Posterior cingulate gyrus (tissue), 11 donors: ENCODE measurements at regions not wholly inside any gene's neighbourhood (a gene's known extent, or its start where the extent isn't known, plus 50 kb on each side); places are given as distances from the start of the nearest gene placed in this dataset.

ENCODE experiments used
- DNase-seq, 10 donors: peaks; one replicate each; pipeline versions ENCODE4 v3.0.0 to v3.0.0-alpha.2; 2020 to 2021; ENCODE audit warnings: mixed read lengths in 3 of 10
- intact Hi-C: fragments of 100-400 bp; cut with DNase I; formaldehyde crosslinking; loops from one replicate; pipeline ENCODE4 v1.15.1; 2023

DNA sequence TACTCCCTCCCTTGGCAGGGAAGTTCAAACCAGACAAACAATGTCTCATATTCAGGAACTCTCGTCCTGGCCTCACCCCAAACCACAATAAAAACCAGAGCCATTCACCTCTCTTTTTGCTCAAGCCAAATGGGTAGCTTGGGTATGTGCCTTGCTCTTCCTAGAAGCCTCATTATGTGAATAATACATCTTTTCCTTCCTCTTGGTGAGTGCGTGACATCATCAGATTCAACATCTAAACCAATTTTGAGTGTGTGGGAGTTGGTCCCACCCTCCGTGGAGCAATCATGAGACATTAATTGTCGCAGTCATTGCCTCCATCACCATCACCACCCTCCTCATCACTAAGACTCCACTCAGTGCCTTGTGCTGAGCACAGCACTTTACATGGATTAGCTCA is 482.9 kb downstream of the PTPRU start:
- intact Hi-C loops = no loop called here
- DNase-seq = no peak

DNA sequence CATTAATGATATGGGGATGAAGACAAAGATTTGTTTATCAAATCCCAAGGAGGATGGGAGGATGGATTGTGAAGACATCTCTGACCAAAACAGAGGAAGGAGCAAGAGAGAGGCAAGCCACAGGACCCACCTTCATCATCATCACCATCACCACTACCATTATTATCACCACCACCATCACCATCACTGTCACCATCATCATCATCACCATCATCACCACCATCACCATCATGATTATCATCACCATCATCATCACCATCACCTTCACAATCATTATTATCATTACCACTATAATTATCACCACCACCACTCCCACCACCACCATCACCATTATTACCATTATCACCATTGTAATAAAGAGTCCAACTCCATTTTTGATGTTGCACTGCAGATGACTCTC is 482.5 kb downstream of the PTPRU start:
- intact Hi-C loops = no loop called here

DNA sequence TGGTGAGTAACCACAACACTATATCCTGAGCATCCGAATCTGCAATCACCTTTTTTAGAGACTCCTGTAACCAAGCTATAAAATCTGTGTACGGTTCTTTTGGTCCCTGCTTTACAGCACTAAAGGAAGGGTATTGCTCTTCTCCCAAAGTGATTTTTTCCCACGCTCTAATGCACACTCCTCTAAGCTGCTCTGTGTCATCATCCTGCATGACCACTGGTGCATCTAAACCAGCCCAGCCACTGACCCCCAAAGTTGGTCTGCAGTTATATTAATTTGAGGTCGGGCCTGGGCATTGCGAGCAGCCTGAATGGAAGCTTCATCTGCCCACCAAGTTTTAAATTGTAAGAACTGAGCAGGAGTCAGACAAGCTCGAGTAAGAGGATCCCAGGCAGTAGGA is 480.0 kb downstream of the PTPRU start:
- intact Hi-C loops = no loop called here
- DNase-seq = no peak

More for the DNA sequence above, 482.5 kb downstream of the PTPRU start:
- no peak for DNase-seq

DNA sequence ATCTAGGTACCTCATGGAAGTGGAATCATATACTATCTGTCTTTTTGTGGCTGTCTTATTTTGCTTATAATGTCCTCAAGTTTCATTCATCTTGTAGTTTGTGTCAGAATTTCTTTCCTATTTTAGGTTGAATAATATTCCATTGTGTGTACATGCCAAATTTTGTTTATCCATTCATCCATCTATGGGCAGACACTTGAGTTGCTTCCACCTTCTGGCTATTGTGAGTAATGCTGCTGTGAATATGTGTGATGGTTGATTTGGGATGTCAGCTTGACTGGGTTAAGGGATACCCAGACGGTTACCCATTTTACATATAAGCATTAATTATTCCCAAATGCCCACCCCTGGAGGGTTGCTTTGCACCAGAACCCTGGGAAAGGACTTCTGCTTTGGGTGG is 477.5 kb downstream of the PTPRU start:
- intact Hi-C loops = no loop called here
- no peak for DNase-seq

DNA sequence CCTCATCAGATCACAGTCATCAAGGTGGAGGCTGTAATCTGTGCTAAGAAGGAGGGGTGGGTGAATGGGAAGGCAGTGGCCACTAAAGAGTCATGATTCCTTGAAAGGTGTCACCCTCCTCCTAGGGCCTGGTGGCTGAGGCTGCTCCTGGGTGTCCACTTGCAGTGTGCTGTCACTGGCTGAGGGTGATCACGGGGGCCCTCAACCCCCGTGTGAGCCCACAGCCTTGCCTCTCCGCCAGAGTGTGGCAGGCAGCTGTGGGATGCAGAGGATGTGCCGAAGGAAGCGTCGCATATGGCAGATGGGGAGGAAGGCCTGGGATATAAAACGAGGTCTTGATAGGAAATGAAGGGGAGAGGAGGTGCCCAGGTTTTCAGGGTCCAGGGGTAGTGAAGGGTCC is 476.5 kb downstream of the PTPRU start:
- no peak for DNase-seq
- intact Hi-C loops = no loop called here

DNA sequence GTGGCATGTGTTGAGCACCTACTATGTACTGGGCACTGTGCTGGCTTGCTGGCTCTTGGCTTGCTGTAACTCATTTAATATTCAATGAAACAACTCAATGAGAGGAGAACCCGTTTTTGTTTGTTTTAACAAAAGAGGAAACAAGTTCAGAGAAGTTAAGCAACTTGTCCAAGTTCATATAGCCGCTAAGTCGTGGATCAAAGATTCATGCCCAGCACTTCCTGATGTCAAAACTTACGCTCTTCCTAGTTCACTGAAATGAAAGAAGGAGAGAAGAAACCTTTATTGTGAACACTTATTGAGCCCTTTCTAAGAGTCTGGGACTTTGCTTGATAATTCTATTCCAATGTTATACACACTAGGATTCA is 475.9 kb downstream of the PTPRU start:
- intact Hi-C loops = no loop called here
- no peak for DNase-seq

DNA sequence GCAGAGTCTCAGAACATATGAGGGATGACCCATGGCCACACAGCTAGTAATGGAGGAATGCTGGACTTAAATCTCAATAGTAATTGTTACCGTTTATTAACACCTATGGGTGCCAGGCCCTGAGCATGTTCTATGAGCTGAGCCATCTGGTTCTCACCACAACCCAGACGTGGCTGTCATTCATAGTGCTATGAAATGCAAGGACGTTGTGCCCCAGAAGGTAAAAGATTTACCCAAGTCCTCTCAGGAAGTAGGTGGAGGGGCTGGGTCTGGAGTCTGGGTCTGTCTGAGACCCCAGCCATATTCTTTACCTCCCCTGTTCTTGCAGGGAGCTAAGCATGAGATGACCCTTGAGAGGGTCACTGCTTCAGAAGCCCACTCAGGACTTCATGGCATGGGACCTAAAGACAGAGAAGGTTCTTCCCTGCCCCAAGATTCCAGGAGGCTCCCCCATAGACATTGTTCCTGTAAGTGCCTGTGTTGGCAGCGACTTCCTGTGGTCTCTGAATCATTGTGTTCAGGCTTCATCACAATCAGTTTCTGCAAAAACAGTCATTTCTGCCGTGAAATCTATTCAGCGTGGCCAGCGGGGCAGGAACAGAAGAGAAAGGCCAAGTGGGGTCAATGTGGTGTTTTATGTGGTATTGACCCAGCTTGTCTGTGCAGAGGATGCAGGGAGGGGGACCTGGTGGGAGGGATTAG is 475.4 kb downstream of the PTPRU start:
- intact Hi-C loops = no loop called here

DNA sequence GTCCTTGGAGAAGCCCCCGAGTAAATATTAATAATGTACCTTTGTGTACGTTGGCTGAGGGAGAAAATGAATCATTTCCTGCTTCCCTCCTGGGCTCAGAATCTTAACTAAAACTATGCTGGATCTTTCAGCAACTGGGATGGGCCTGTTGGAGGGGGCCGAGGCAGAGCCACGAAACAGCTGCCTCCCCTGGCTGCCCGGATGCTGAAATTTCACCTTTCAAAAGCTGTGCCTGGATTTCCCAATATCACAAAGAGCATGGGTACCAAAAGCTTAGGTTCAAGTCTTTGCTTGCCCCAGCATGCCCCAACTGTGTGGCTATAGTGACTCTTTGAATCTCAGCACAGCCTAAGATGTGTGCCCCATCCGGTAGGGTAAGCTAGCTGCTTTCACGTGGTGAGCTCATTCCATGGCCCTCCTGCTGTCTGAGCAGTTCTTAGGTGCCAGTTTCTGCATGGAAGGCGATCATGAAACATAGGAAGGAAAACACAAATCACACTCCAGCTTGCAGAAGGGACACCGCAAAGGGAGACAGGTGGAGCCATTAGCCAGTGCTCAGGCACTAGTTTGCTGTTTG is 473.5 kb downstream of the PTPRU start:
- intact Hi-C loops = loop anchor here (10.0 kb wide), 1 partner anchor 465 kb away; no protein-coding TSS in a partner anchor
- no peak for DNase-seq

More for the DNA sequence above, 475.4 kb downstream of the PTPRU start:
- DNase-seq = no peak

DNA sequence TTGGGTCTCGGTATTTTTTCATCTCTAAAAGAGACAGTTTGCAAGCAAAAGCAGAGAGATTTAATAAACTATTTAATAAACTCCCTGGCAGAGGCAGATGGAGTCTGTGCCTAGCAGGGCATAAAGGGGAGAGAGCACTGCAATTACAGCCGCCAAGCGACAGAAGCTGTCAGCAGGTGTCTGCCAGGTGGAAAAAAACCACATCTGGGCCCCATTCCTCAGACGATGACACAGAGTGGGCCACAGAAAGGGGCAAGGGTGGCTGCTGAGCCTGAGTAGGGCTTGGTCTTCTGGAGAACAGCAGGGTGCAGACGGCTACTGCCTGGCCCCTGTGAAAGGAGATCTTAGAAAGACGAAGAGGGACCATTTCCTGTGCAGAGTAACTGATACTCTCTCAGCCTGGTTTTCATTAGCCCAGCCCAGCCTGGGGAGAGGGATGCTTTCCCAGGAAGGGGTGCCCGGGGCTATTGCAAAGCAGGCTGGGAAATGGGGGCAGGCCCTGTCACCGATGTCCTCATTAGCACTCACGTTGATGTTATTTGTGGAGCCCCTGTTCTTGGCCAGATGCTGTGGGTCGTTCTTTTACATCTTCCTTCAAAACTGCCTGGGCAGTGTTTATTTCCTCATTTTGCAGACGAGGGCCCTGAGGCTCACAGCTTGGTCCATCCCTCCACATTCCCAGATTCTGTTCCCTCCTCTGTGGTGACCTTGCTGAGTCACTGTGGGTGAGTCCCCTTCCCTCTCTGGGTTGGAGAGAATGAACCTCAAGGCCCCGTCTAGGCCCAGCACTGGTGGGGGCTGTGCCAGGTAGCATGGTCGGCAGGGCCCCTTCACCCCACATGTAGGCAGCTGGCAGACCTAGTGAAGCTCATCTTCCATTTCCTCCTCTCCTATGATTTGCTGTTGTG is 472.7 kb downstream of the PTPRU start:
- DNase-seq = no peak
- intact Hi-C loops = loop anchor here (10.0 kb wide), 1 partner anchor 464 kb away; no protein-coding TSS in a partner anchor

DNA sequence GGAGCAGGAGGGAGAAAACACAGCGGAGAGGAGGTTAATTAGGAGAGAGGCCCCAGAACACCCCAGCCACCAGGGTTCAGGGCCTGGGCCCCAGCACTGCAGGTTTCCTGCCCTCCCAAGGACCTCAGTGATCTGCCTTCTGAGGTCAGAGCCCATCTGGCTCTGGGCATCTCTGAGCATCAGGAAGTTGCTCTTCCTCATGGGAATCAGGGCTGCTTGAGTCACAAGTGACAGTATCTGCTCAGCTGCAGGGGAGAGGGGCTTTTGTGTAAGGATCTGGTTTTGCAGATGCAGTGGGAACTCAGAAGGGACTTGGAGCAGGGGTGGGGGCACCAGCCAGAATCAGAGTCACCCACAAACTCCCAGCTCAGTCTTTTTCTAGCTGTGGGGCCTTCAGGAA is 472.1 kb downstream of the PTPRU start:
- intact Hi-C loops = loop anchor here (10.0 kb wide), 1 partner anchor 464 kb away; no protein-coding TSS in a partner anchor
- DNase-seq = no peak

DNA sequence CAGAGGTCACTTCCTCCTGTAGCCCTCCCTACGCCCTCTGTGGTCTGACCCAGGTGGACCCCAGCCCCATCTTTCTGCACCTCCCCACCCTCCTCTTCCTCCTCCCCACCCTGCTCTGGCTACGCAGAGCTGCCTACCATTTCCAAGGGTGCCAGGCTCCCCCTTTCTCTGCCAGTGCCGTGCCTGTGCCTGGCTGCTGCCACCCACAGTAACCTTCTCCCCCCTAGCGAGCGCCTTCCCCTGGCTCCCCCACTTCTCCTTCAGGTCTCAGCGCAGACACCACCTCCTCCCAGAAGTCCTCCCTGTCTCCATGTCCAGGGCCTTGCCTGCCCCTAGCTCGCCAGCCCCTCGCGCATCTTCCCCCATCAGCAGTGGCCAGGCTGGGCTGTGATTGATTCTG is 471.5 kb downstream of the PTPRU start:
- no peak for DNase-seq
- intact Hi-C loops = loop anchor here (10.0 kb wide), 1 partner anchor 463 kb away; no protein-coding TSS in a partner anchor

DNA sequence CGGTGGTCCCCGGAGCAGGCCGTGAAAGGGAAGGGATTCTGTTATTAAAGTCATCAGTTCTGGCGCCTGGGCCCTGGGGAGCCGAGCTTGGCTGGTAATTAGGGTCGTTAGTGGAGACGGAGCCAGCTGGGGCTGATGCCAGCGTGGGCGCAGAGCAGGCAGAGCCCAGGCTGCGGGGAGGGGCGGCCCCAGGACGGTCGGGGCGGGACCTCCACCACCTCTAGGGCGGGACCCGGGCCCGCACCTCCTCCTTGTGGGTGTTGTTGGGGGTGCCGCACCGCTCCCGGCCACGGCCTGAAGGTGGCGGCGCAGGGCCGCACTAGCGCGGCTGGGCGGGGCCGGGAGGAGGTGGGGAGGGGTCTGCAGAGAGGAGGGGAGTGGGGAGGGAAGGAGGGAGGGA is 470.6 kb downstream of the PTPRU start:
- intact Hi-C loops = loop anchor here (10.0 kb wide), 1 partner anchor 462 kb away; no protein-coding TSS in a partner anchor
- DNase-seq = no peak

DNA sequence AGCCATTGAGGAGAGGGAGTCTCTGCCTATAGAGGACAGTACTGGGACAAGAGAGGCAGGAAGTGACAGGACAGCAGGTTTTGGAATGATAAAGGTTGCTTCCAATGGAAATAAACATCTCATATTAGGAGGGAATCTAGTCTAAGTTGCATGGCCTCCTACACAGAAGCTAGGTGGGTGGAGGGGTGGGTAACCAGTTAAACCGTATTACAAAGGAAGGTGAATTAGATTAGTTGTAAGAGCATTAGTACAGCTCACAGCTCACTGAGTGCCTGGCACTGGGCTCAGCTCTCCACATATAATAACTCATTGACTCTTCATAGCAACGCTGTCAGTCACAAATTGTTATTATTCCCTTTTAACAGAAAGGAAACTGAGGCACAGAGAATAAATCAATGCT is 468.1 kb downstream of the PTPRU start:
- no peak for DNase-seq
- intact Hi-C loops = loop anchor here (10.0 kb wide), 1 partner anchor 460 kb away; no protein-coding TSS in a partner anchor

DNA sequence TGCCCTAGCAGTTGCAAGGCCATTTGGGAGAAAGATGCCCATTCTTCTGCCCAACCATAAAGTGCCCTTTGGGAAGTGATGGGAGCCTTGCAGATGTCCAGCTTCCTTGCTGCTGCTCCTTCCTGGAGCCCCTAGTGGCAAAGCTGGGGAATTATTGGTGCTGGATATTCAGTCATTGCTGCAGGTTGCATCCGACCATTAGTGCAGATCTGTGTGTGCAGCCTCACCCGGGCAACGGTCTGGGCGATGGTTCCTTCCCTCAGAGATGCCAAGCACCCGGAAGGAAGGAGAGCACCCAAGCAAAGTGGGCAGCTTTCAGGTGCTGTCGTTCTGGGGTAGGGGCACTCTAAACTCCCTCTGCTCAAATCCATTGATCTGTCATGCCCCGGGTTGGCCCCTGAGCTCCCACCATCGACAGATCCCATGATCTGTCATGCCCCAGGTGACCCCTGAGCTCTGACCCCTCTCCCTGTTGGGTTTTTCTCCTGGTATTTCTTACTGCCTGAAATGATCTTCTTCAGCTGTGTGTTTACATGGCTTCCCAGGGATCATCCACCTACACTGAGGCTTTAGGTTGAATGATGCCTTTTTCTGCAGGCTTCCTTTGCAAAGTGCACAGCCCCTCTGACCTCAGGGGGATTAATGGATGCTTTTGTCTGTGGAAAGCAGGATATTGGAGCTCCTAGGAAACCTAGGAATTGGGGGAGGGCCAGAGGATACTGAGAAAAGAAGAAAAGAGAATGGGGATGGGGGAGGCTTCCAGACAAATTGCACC is 467.5 kb downstream of the PTPRU start:
- intact Hi-C loops = loop anchor here (10.0 kb wide), 1 partner anchor 459 kb away; no protein-coding TSS in a partner anchor
- DNase-seq = peak in 4 of 10 donors; percentile 13 to 88 (median 20)

DNA sequence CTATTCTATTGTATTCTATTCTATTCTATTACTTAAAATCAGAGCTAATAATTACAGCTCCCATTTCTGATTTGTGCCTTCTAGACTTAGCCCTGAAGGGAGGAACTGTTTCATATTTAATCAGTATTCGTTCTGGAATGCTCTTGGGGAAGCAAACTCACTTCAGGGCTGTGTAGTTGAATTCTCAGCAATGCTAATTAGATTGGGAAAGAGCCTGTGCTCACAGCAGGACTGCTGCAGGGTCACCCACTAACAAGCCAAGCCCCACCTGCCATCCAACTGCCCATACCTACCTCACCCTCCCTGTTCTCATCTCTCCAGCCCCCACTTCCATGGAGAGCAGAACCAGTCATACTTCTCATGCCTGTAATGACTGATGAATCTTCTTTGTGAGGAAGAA is 464.2 kb downstream of the PTPRU start:
- intact Hi-C loops = loop anchor here (10.0 kb wide), 1 partner anchor 456 kb away; no protein-coding TSS in a partner anchor
- no peak for DNase-seq

DNA sequence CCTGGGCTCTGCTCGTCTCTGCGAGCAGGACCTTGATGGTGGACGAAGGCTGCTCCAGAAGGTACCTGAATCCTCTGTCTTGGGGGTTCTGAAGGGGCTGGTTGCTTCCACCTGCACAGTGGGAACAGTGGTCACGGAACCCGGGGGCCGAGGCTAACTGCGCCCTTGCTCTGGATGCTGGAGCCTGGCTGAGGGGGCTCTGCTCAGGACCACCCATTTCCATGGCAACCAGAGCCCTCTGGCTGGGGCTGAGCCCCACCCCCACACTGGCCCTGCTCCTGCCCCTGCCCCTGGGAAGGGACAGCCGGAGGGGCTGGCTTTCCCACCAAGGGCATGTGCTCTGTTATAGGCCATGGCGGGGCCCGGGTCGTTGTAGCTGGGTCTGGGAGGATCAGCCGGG is 462.3 kb downstream of the PTPRU start:
- DNase-seq = peak in 1 of 10 donors; percentile 74
- intact Hi-C loops = no loop called here

DNA sequence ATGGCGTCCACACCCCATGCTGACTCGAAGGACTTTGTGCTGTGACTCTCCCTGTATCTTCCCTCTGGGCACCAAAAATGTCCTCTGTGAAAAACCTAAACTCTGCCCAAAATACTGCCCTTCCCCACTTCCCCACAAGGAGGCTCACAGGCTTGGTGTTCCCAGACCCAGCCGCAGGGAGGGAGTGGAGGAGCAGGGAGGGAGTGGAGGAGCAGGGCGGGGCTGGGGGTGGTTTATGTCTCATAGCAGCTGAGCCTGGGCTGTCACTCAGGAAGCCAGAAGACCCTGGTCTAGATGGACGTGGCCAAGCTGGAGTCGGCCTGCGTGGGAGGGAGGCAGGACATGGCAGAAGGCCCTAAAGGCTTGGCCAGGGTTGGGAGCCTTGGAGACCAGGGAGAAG is 461.7 kb downstream of the PTPRU start:
- intact Hi-C loops = no loop called here
- peak in 2 of 10 donors; percentile 11 to 81 for DNase-seq

DNA sequence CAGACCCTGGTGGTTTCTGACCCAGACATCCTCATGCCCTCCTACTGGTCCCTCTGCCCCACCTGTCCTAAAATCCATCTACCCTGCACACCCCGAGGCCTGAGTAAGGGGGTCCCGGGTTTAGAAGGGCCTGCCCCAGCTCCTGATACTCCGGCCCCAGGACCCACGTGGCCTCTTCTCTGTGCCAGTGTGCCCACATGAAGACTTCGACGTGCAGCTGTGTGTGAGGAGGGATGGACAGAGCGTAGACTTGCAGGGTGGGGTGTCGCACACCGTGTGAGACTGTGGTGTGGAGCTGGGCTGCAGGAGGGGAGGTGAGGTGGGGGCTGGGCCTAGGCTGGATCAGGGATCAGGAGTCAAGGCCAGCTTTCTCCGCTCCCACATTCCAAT is 461.1 kb downstream of the PTPRU start:
- intact Hi-C loops = no loop called here

DNA sequence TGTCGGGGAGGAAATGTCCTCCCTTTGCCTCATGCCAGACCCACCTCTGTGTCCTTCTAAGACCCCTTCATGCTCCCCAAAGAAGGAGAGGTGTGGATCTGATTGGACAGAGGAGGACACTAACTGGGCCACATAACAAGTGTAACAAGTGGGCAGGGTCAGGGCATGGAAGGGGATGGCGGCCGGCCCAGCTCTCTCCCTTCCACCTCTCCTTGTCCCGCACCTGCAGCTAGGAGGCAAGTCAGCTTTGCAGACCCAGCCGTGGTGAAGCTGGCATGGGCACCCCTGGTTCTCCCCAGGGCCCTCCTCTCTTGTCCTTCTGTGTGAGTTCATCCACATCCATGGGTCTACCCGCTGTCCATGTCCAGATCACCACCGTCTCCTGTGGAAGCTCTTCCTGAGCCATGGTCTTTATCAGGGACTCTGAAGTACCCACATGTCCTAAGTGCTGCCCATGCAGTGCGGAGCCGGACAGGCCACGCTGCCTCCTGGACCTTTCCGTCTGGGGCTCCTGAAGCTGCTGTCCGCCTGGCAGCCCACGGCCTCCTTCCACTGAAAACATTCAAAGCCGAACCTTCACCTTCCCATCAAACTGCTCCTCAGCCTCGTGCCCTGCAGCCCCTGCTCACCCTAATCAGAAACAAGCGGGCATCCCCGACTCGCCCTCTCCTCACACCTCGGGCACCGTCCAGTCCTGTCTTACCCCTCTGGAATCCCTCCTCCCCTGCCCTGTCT is 460.5 kb downstream of the PTPRU start:
- intact Hi-C loops = no loop called here
- peak in 1 of 10 donors; percentile 74 for DNase-seq

More for the DNA sequence above, 461.1 kb downstream of the PTPRU start:
- peak in 1 of 10 donors; percentile 41 for DNase-seq
